GM20431 (cell line): ENCODE measurements at regions not wholly inside any gene's neighbourhood (a gene's known extent, or its start where the extent isn't known, plus 50 kb on each side); places are given as distances from the start of the nearest gene placed in this dataset.
"Not testable (repeated sequence)": the region's sequence is repeated elsewhere in the genome, so short reads cannot be mapped to it uniquely, and the experiment has no call there.

Source experiments
- in situ Hi-C: fragments of 300-500 bp; cut with MseI, MboI; formaldehyde crosslinking; loops from one replicate; pipeline ENCODE4 v1.15.0; 2020; ENCODE audit warnings: low sequenced_read_pairs; ENCODE audit not compliant: unreplicated experiment

DNA sequence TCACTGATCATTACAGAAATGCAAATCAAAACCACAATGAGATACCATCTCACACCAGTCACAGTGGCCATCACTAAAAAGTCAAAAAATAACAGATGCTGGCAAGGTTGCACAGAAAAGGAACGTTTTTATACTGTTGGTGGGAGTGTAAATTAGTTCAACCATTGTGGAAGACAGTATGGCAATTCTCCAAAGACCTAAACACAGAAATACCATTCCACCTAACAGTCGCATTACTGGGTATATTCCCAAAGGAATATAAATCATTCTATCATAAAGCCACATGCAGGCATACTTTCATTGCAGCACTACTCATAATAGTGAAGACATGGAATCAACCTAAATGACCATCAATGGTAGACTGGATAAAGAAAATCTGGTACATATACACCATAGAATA, 83.2 kb upstream of the ARID5B start:
- in situ Hi-C loops = not testable (repeated sequence)

DNA sequence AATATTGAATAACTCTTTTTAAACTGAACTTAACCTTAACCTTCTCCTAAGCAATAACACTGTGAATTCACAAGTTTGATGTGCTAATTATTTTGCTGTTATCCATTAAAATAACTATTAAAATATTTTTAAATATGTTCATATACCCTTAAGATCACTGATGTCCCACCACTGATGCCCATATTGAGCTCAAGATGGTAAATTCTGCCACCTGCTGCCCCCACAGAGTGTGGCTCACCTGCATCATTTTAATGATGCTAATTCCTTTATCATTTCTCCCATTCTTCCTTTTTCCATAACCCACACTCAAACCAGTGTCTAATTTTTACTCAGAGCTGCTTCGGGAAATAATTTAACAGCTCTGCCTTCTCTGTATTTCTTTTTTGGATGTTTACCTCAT, 82.3 kb upstream of the ARID5B start:
- in situ Hi-C loops = no loop called here

DNA sequence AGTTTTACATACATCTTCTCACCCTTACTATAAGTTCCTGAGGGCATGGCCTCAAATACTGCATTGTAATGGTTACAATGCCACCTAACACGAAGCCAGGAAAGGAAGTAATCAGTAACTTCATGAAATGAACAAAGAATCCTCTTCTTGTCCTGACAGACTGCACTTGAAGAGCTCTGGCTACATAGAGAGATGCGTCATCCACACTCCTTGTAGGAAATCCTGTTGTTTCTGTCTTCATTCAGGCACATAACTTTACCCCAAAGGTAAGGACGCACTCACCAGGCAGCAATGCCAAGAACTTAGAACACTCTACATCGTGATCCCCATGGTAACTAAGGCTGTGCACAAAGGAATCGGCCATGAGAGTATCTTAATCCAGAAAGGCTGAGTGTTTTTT, 80.3 kb upstream of the ARID5B start:
- in situ Hi-C loops = no loop called here

DNA sequence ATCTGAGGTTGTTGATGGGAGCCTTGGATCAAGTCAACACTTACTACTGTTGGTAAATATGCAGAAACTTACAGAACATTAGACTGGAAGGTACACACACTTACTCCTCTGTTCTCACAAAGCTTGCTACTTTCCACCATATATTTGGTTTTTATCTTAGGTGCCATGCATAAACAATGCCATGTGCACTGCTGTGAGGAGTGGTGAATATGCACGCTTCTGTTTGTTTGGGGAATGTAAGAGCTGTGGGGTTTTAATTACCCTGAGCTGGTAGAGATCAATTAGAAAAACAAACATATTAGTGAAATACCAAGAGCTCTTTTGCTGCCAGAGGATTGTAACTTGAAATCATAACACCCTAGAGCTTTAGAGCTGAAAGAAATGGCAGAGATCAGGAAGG, 79.8 kb upstream of the ARID5B start:
- in situ Hi-C loops = no loop called here

DNA sequence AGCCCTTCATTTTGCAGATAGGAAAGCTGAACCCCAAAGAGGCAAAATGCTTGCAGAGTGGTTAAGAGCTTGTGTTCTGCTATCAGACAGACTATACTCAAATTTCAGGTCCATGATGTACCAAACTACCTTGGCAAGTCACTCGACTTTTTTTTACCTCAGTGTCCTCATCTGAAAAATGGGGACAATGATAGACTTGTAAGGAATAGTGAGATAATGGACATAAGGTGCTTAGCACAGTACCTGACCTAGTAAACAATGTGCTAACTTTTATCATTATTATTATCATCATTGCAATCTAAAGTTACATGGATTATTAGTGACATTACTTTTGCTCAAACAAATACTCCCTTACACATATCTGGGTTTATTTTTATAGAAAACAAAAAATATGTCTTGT, 79.4 kb upstream of the ARID5B start:
- in situ Hi-C loops = no loop called here

- in situ Hi-C loops = no loop called here
Observed at GRCh38 chr10:61822781-61823230, 78.7 kb upstream of the ARID5B start.

DNA sequence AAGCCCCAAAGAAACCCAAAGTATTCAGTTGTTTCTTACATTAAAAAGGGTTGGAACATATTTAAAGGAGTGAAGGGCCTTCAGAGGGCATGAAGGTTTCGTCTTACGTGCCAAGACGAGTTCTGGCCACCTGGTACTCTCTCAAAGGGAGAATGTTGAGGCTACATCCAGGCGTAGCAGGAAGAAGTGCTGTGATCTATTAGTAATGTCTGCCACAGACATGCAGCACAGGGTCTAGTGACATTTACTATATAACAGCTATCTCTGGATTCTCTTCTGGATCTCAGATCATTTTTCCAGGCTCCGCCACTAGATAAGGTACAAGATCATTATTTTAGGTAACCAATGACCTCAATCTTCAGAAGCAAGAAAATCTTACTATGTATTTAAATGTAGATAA, 76.5 kb upstream of the ARID5B start:
- in situ Hi-C loops = loop anchor here (25.0 kb wide), 1 partner anchor 688 kb away; no protein-coding TSS in a partner anchor

DNA sequence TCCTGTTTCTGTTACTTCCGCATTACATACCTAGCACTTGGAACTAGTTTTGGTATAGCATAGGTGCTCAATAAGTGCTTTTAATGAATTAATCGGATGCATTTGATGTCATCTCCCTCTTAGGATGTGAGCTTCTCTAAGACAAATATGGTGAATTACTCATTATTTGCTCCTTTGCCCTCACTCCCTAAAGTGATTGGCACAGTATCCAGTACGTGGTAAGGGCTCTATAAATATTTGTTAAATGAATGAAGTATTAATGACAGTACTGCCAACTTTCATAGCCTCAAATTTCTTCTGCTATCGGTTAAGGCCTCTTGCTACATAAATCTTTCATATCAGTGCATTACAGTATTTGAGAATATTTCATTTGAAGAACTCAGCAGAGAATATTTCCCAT, 75.9 kb upstream of the ARID5B start:
- in situ Hi-C loops = loop anchor here (25.0 kb wide), 1 partner anchor 688 kb away; no protein-coding TSS in a partner anchor

GRCh38 chr10:61828034-61828433, 73.5 kb upstream of the ARID5B start:
- in situ Hi-C loops = loop anchor here (25.0 kb wide), 1 partner anchor 691 kb away; no protein-coding TSS in a partner anchor

DNA sequence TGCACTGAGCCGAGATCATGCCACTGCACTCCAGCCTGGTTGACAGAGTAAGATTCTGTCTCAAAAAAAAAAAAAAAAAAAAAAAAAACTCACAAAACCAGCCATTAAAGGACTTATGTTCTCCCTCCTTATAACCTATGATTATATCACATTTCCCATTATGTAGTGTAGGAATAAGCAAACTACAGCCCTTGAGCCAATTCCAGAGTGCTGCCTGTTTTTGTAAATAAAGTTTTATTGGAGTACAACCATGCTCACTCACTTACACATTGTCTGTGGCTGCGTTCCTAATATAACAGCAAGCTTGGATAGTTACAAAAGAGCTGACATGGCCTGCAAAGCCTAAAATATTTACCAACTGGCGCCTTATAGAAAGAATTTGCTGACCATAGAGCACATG, 72.7 kb upstream of the ARID5B start:
- in situ Hi-C loops = loop anchor here (25.0 kb wide), 1 partner anchor 691 kb away; no protein-coding TSS in a partner anchor

GRCh38 chr10:61830072-61830845, 71.2 kb upstream of the ARID5B start:
- in situ Hi-C loops = loop anchor here (25.0 kb wide), 1 partner anchor 693 kb away; no protein-coding TSS in a partner anchor

DNA sequence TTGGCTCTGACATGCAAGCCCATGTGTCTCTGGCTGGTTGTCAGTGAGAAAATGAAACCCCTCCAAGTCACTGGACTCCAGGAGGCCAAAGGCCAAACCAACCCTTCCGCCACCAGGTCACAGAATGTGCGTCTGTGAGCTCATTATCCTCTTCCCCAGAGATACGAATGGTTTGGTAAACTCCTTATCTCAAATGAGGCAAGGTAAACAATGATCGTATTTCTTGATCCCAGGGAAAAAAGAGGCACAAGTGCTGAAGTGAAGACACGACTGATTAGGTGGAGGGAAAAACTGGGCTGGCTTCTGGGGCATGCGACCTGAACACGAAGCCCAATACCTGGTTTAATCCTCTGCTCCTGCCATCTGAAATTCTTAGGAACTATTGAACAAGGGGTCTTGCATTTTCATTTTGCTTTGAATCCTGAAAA, 70.6 kb upstream of the ARID5B start:
- in situ Hi-C loops = loop anchor here (25.0 kb wide), 1 partner anchor 694 kb away; no protein-coding TSS in a partner anchor

GRCh38 chr10:61832866-61833481, 68.5 kb upstream of the ARID5B start:
- in situ Hi-C loops = loop anchor here (25.0 kb wide), 1 partner anchor 696 kb away; no protein-coding TSS in a partner anchor

DNA sequence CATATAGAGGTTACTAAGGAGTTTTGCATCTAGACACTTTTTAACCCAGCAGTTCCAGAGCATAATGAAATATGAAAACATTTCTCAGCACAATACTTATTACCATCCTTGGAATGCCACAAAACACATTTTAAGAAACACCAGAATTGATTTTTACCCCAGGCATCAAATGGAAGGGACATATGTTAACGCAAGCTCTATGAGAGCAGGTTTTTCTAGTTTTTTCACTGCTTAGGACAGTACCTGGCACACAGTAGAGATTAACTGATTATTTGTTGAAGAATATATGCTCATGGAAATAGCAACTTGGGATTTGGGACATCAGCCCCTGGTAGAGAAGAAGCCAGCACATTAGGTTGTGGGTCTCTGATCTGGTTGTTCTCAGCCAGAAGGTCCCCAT, 67.0 kb upstream of the ARID5B start:
- in situ Hi-C loops = loop anchor here (25.0 kb wide), 1 partner anchor 697 kb away; no protein-coding TSS in a partner anchor

DNA sequence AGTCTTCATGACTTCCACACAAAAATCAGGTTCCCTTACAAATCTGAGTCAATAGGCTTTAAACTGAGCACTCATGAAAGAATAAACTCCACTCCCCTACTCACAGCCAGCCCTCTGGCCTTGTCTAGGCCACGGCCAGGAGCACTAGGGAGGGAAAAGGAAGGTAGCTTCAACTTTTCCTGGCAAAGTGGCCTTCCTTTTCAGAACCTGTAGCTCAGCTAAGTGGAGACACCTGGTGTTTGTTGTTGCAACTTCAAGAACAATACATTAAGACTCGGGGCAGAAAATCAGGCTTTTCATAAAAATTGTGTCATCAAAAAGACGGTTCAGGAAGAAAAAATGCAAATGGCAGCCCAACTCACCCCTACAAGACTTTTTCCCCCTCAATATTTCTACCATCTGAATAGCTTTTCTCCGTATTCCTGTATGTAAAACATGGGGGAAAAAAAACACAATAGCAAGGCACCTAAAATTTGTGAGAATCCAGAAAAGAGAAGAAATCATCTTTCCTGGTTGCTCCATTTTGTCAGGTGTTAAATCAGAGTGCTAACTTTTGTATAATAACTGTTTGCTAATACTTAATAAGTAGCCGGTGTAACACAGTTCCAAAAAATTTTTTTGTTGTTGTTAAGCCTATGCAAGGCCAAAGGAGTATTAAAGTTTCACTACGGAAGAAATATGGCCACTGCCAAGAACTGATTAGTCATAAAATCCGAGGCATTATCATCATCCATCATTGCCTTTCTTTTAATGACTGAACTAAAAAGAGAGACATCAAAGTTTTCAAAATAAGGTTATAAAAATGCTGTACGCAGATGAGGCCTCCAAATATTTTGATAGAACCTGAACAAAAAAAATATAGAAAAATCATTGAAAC, 66.2 kb upstream of the ARID5B start:
- in situ Hi-C loops = loop anchor here (25.0 kb wide), 1 partner anchor 698 kb away; no protein-coding TSS in a partner anchor

DNA sequence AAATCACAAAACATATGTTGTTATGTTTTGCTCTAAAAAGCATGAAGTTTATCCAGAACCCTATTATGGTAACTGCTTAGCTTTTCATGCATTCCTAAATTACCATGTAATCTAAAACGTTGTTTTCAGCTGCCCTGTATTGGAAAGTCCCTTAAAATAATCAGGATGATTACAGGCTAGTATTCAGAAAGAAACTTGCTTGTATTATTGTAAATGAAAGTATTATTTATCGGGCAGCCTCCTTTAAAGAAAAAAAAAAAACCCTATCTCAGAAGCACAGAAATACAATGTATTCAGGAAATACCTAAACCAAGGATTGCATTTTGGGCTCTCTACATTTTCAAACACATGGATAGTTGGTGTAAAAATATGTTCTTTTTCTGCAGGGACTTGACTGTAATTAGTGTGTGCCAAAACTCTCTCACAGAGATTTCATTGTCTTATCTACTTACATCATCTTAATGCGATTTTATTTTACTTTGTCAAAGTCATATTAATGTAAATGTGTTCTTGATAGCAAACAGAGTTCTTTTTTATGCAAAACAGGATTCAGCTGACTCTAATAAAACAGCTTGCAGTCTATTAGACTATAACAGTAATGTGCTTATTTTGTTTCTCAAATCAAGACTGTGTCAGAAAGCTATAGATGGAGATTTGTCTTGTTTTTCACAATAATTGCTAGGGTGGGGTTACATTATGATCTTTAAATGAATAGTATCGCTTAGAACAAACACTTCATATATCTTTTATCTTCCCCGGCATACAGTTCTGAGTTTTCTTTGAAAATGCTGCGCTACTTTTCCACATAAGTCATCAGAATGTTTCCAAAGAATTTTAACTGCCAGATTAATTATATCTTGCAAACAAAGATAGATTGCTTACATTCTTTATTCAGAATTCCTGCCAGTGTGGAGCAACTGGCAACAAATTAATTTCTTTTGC, 65.3 kb upstream of the ARID5B start:
- in situ Hi-C loops = loop anchor here (25.0 kb wide), 1 partner anchor 699 kb away; no protein-coding TSS in a partner anchor

GRCh38 chr10:61836888-61837754, 64.4 kb upstream of the ARID5B start:
- in situ Hi-C loops = loop anchor here (25.0 kb wide), 1 partner anchor 700 kb away; no protein-coding TSS in a partner anchor

GRCh38 chr10:61837755-61838171, 63.7 kb upstream of the ARID5B start:
- in situ Hi-C loops = loop anchor here (25.0 kb wide), 1 partner anchor 700 kb away; no protein-coding TSS in a partner anchor
